ENCODE measurements at regions not wholly inside any gene's neighbourhood (a gene's known extent, or its start where the extent isn't known, plus 50 kb on each side); places are given as distances from the start of the nearest gene placed in this dataset.

DNA sequence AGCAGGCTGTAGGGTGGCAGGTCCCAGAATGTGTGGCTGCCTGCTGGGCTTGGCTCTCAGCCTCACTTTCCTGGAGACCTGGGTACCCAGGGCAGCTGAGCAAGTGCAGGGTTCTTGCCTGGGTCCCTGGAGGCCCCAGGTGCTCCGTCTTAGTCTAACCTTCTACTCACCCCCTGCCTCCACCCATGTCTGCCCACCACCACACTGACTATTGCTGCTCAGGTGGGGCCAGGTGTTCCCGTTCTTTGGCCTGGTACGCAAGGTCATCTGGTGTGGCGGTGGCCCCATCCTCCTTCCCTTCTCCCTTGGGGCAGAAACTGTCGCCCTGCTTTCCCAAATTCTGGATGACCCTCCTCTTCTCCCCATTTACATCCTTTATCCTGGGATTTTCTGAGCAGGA, 319.9 kb downstream of the TMEM121 start:
- TF ChIP-seq, protein P1, sequence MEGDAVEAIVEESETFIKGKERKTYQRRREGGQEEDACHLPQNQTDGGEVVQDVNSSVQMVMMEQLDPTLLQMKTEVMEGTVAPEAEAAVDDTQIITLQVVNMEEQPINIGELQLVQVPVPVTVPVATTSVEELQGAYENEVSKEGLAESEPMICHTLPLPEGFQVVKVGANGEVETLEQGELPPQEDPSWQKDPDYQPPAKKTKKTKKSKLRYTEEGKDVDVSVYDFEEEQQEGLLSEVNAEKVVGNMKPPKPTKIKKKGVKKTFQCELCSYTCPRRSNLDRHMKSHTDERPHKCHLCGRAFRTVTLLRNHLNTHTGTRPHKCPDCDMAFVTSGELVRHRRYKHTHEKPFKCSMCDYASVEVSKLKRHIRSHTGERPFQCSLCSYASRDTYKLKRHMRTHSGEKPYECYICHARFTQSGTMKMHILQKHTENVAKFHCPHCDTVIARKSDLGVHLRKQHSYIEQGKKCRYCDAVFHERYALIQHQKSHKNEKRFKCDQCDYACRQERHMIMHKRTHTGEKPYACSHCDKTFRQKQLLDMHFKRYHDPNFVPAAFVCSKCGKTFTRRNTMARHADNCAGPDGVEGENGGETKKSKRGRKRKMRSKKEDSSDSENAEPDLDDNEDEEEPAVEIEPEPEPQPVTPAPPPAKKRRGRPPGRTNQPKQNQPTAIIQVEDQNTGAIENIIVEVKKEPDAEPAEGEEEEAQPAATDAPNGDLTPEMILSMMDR (conservative IDR thresholded peaks at IDR 0.05; ENCODE audit: low read depth, low read length): no peak
- no peak for TF ChIP-seq EZH2 (IDR thresholded peaks at IDR 0.05; ENCODE audit: borderline replicate concordance, low read depth, low read length, poor library complexity, severe bottlenecking)
